Aorta (tissue), 5 donors: ENCODE measurements at regions not wholly inside any gene's neighbourhood (a gene's known extent, or its start where the extent isn't known, plus 50 kb on each side); places are given as distances from the start of the nearest gene placed in this dataset.

ENCODE experiments used
- ATAC-seq: fragments of 200-7000 bp; cut with Tn5 transposase; one replicate; pipeline ENCODE4 v1.9.1; 2022; ENCODE audit warnings: moderate library complexity; ENCODE audit not compliant: low FRiP score
- DNase-seq, 2 donors: peaks; one replicate each; pipeline ENCODE4 v3.0.0-alpha.2; 2020
- H3K27ac ChIP-seq, 2 donors: one replicate each; pipeline ENCODE4 v1.5.1; 2013; ENCODE audit warnings: low read length in 2 of 2, mild to moderate bottlenecking in 2 of 2, moderate library complexity in 2 of 2, control low read depth in 1 of 2, inconsistent platforms in 1 of 2, low read depth in 1 of 2
- H3K27me3 ChIP-seq, 2 donors: one replicate each; pipeline ENCODE4 v1.6.1; 2013; ENCODE audit warnings: control low read depth in 1 of 2, low read length in 1 of 2, mild to moderate bottlenecking in 1 of 2, moderate library complexity in 1 of 2; ENCODE audit not compliant: insufficient read depth in 2 of 2, control insufficient read depth in 1 of 2
- H3K36me3 ChIP-seq, 2 donors: one replicate each; pipeline ENCODE4 v1.6.1; 2013; ENCODE audit warnings: control low read depth in 1 of 2, low read length in 1 of 2, mild to moderate bottlenecking in 1 of 2; ENCODE audit not compliant: insufficient read depth in 2 of 2, control insufficient read depth in 1 of 2
- H3K4me1 ChIP-seq, 2 donors: one replicate each; pipeline ENCODE4 v1.6.1; 2013; ENCODE audit warnings: low read length in 2 of 2, control low read depth in 1 of 2, mild to moderate bottlenecking in 1 of 2, moderate library complexity in 1 of 2; ENCODE audit not compliant: insufficient read depth in 2 of 2, control insufficient read depth in 1 of 2
- H3K4me3 ChIP-seq, 2 donors: one replicate each; pipeline ENCODE4 v1.5.1; 2013; ENCODE audit warnings: low read length in 2 of 2, control low read depth in 1 of 2, mild to moderate bottlenecking in 1 of 2
- H3K9me3 ChIP-seq: one replicate; pipeline ENCODE4 v1.6.1; 2013; ENCODE audit warnings: mild to moderate bottlenecking, low read length; ENCODE audit not compliant: control insufficient read depth
- WGBS, 2 donors: extraction: QIAGEN DNeasy Blood & Tissue Kit; methylation state at CpG; one replicate each; pipeline ENCODE4 v1.1.7; 2013; 5-methylcytosine and 5-hydroxymethylcytosine counted together
- intact Hi-C, 2 donors: fragments of 100-400 bp; cut with DNase I; formaldehyde crosslinking; loops; one replicate each; pipeline versions ENCODE4 v1.14.2 to v1.15.0; 2022
- donor health status: healthy with polysubstance abuse.
- donor health status: Bipolar disorder and iron deficiency.
- donor health status: DM: no; HTN: no; CAD: no.
- donor health status: DM: no; HTN: no; CAD: no.
- donor health status: DM: yes; HTN: yes; CAD: no.

GRCh38 chr3:35544976-35545375 is 94.3 kb upstream of the ARPP21 start:
- Histone ChIP-seq H3K27me3 (no peaks in the 10 kb centered on the region), H3K9me3 (no peaks in the 10 kb centered on the region), H3K36me3 (no peaks in the 10 kb centered on the region), H3K4me1 (peaks cover 0 to 5% of the 10 kb centered on the region in 2 donors), H3K27ac (no peak overlapping the region), H3K4me3 (no peak overlapping the region)
- WGBS, 2 donors = 80 to 96% methylated on average over 1 of the region's 1 CpG
- DNase-seq (no peak), ATAC-seq (no peak)
- intact Hi-C loops = no loop called here

DNA sequence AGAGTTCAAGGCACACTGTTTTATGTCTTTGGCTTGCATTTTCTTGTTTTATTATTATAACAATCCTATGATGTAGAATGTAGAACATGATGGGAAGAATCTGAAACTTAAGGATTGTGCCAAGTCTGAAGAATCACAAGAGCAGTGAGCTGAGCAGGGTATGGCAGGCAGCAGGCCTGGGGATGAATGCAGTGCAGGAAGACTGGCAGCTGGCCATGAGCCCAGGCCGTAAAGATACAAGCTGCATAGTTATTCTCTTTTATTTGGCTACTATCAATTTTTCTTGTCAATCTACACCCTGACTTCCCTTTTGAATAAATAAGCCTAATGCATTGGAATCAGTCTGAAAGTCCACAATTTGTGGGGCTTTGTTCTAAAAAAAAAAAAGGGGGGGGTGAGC is 89.6 kb upstream of the ARPP21 start:
- H3K4me3 ChIP-seq = no peak overlapping the region
- 0 to 13% methylated on average over 1 of the region's 1 CpG for WGBS, 2 donors
- DNase-seq (peak in 1 of 2 donors; percentile 40), ATAC-seq (no peak)
- no peaks in the 10 kb centered on the region for H3K36me3 ChIP-seq
- intact Hi-C loops = no loop called here
- peaks cover 0 to 5% of the 10 kb centered on the region in 2 donors for H3K4me1 ChIP-seq
- no peaks in the 10 kb centered on the region for H3K9me3 ChIP-seq
- H3K27me3 ChIP-seq = no peaks in the 10 kb centered on the region
- no peak overlapping the region for H3K27ac ChIP-seq

- Histone ChIP-seq H3K4me1 (no peaks in the 10 kb centered on the region), H3K27me3 (no peaks in the 10 kb centered on the region), H3K4me3 (no peak overlapping the region), H3K27ac (no peak overlapping the region), H3K36me3 (no peaks in the 10 kb centered on the region), H3K9me3 (no peaks in the 10 kb centered on the region)
- ATAC-seq (no peak), DNase-seq (no peak)
- intact Hi-C loops = no loop called here
- 97 to 100% methylated on average over 2 of the region's 2 CpGs for WGBS, 2 donors
Measured at GRCh38 chr3:35562141-35562540, 77.2 kb upstream of the ARPP21 start.

DNA sequence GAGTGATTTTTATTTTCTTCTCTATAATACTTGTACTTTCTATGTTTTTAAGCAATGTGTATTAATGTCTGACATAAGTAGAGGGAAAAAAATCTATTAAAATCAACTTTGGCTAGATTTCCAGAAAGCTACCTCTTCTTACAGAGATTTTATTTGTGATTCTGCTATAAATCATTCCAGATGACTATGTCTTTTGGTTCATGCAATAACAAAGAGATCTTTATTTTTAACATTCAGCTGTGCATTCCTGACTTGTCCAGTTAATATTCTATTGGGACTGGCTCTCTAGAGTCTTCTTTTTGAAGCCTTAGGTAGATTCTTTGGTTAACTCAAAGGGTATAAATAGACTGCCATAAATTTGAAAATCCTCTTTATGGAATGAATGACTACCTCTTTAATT is 74.3 kb upstream of the ARPP21 start:
- Histone ChIP-seq H3K4me1 (no peaks in the 10 kb centered on the region), H3K27me3 (no peaks in the 10 kb centered on the region), H3K36me3 (no peaks in the 10 kb centered on the region), H3K9me3 (no peaks in the 10 kb centered on the region), H3K27ac (no peak overlapping the region), H3K4me3 (no peak overlapping the region)
- DNase-seq (no peak), ATAC-seq (no peak)
- intact Hi-C loops = no loop called here
